SK-N-SH (cell line): ENCODE measurements at regions not wholly inside any gene's neighbourhood (a gene's known extent, or its start where the extent isn't known, plus 50 kb on each side); places are given as distances from the start of the nearest gene placed in this dataset.

Experiments
- CTCF ChIP-seq: fragments of 200-600 bp; sonication (generic); IDR thresholded peaks from 2 replicates; pipeline ENCODE4 v1.6.1; 2017; ENCODE audit warnings: antibody characterized with exemption, mild to moderate bottlenecking, moderate library complexity
- EZH2phosphoT487 ChIP-seq: fragments of 200-600 bp; sonication (generic); IDR thresholded peaks from 2 replicates; pipeline ENCODE4 v1.6.1; 2017; ENCODE audit warnings: low read depth, mixed run types, mild to moderate bottlenecking, antibody characterized with exemption, moderate library complexity, borderline replicate concordance
- FOXJ3 ChIP-seq: sonication (generic); formaldehyde crosslinking; IDR thresholded peaks from 2 replicates; pipeline ENCODE4 v1.5.1; 2020; ENCODE audit warnings: mild to moderate bottlenecking, missing genetic modification reagents
- USF2 ChIP-seq: fragments of 150-350 bp; IDR thresholded peaks from 2 replicates; pipeline ENCODE4 v1.6.1; 2017; ENCODE audit warnings: antibody characterized with exemption, low read length, low read depth, borderline replicate concordance
- YY1 ChIP-seq: IDR thresholded peaks from 2 replicates; pipeline ENCODE4 v1.4.0; 2012; ENCODE audit warnings: low read depth, mild to moderate bottlenecking

- TF ChIP-seq CTCF: no peak
- no peak for TF ChIP-seq YY1
- TF ChIP-seq EZH2phosphoT487: no peak
- no peak for TF ChIP-seq USF2
- TF ChIP-seq FOXJ3: no peak
These were observed 92.0 kb upstream of the CALN1 start for GRCh38 chr7:72504061-72504706.
